Keratinocyte (primary cell): ENCODE measurements at regions not wholly inside any gene's neighbourhood (a gene's known extent, or its start where the extent isn't known, plus 50 kb on each side); places are given as distances from the start of the nearest gene placed in this dataset.

ENCODE experiments used
- DNase-seq: peaks from one replicate; pipeline ENCODE4 v3.0.0-alpha.2; 2011; ENCODE audit warnings: low read depth, missing footprints, low spot score
- FAIRE-seq: peaks from 2 replicates; lab custom pipeline; 2011; peaks lifted over from hg19 to GRCh38; lab: Jason Lieb, UNC
- H2AFZ ChIP-seq: 2 replicates; pipeline ENCODE4 v1.6.0; 2012; ENCODE audit warnings: low read length, control low read depth, inconsistent platforms; ENCODE audit not compliant: control insufficient read depth
- H3K27ac ChIP-seq: 2 replicates; pipeline ENCODE4 v1.5.1; 2011; ENCODE audit warnings: low read length; ENCODE audit not compliant: control insufficient read depth, insufficient read depth
- H3K27me3 ChIP-seq: 3 replicates; pipeline ENCODE4 v1.6.0; 2011; ENCODE audit warnings: low read length; ENCODE audit not compliant: control insufficient read depth, insufficient read depth; ENCODE audit errors: extremely low read depth
- H3K36me3 ChIP-seq, 2 experiments: 2 replicates in 1 of 2; 3 replicates in 1 of 2; pipeline ENCODE4 v1.5.1; 2011; ENCODE audit warnings: low read length in 2 of 2, mild to moderate bottlenecking in 1 of 2; ENCODE audit not compliant: control insufficient read depth in 2 of 2, insufficient read depth in 2 of 2; ENCODE audit errors: extremely low read depth in 1 of 2
- H3K4me1 ChIP-seq: 3 replicates; pipeline ENCODE4 v1.5.1; 2011; ENCODE audit warnings: low read length; ENCODE audit not compliant: control insufficient read depth, insufficient read depth; ENCODE audit errors: extremely low read depth
- H3K4me2 ChIP-seq: 3 replicates; pipeline ENCODE4 v1.6.0; 2011; ENCODE audit warnings: low read depth, low read length; ENCODE audit not compliant: control insufficient read depth, insufficient read depth; ENCODE audit errors: extremely low read depth
- H3K4me3 ChIP-seq, 3 experiments: fragments of 200-600 bp in 1 of 3; sonication (generic) in 1 of 3; 2 replicates in 2 of 3; 3 replicates in 1 of 3; pipeline ENCODE4 v1.5.1; 2011 to 2016; ENCODE audit warnings: low read length in 3 of 3, mild to moderate bottlenecking in 3 of 3, control low read depth in 2 of 3, inconsistent platforms in 1 of 3, low read depth in 1 of 3, mixed read lengths in 1 of 3, mixed run types in 1 of 3, moderate library complexity in 1 of 3; ENCODE audit not compliant: control insufficient read depth in 2 of 3, insufficient read depth in 2 of 3; ENCODE audit errors: extremely low read depth in 1 of 3
- H3K79me2 ChIP-seq: 2 replicates; pipeline ENCODE4 v1.6.0; 2012; ENCODE audit warnings: low read length; ENCODE audit not compliant: control insufficient read depth, insufficient read depth
- H3K9ac ChIP-seq: 3 replicates; pipeline ENCODE4 v1.6.0; 2011; ENCODE audit warnings: low read length; ENCODE audit not compliant: control insufficient read depth, insufficient read depth; ENCODE audit errors: extremely low read depth
- H3K9me1 ChIP-seq: 3 replicates; pipeline ENCODE4 v1.6.0; 2011; ENCODE audit warnings: low read length; ENCODE audit not compliant: control insufficient read depth, insufficient read depth; ENCODE audit errors: extremely low read depth
- H3K9me3 ChIP-seq: 2 replicates; pipeline ENCODE4 v1.5.1; 2012; ENCODE audit warnings: low read depth, low read length; ENCODE audit not compliant: control insufficient read depth
- H4K20me1 ChIP-seq: 3 replicates; pipeline ENCODE4 v1.6.0; 2011; ENCODE audit warnings: low read length; ENCODE audit not compliant: control insufficient read depth, insufficient read depth; ENCODE audit errors: extremely low read depth
- EZH2 ChIP-seq: IDR thresholded peaks from one replicate; pipeline ENCODE4 v1.6.1; 2012; ENCODE audit warnings: inconsistent platforms, mild to moderate bottlenecking, low read length, moderate library complexity
- dilution Hi-C: fragments of 300-500 bp; cut with MboI; formaldehyde crosslinking; loops from one replicate; pipeline ENCODE4 v1.7.0; 2020; ENCODE audit warnings: low sequenced_read_pairs; ENCODE audit not compliant: extremely low pct_ligation_motif_present
- TF ChIP-seq, protein P1 (sequence below), 3 experiments: IDR thresholded peaks in 1 of 3; conservative IDR thresholded peaks in 1 of 3; optimal IDR thresholded peaks in 1 of 3; 2 replicates in 2 of 3; 3 replicates in 1 of 3; pipeline versions ENCODE3 to v1.5.1; 2011; ENCODE audit warnings: low read length in 3 of 3, mild to moderate bottlenecking in 3 of 3, moderate library complexity in 2 of 3, control low read depth in 1 of 3, inconsistent platforms in 1 of 3; ENCODE audit not compliant: insufficient read depth in 2 of 3; ENCODE audit errors: extremely low read depth in 1 of 3

DNA sequence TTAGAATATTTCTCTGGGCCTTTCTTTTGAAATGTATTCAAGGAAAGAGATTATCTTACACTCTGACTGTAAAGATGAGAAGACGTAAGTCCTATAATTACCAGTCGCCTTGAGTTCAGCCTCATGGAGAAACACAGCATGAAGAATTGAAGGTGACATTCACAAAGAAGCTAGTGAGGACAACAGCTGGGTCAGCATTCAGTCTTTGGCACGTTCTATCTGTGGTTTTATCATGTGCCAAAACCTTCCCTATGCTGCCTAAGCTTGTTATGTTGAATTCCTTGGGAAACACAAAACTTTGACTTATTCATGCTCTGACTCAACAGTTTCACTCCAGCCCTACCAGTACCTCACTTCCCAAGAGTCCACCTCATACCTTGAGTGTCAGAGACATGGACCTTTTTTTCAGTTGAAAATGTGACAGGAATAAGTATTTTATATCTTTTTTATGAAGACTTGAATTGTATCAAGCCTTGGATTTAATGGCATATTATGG is 198.8 kb upstream of the KIRREL3 start:
- Histone ChIP-seq H3K4me3 (no peak overlapping the region), H3K4me2 (no peak overlapping the region), H3K27me3 (no peaks in the 10 kb centered on the region), H3K9me1 (no peaks in the 10 kb centered on the region), H3K9ac (no peak overlapping the region), H2AFZ (no peak overlapping the region), H3K9me3 (no peaks in the 10 kb centered on the region), H4K20me1 (no peaks in the 10 kb centered on the region), H3K79me2 (no peaks in the 10 kb centered on the region), H3K4me1 (peaks cover 9% of the 10 kb centered on the region), H3K36me3 (no peaks in the 10 kb centered on the region), H3K27ac (peak overlapping the region; percentile 28)
- DNase-seq (peak; percentile 15), FAIRE-seq (peak; percentile 66)
- no peak for TF ChIP-seq EZH2
- TF ChIP-seq, protein P1, sequence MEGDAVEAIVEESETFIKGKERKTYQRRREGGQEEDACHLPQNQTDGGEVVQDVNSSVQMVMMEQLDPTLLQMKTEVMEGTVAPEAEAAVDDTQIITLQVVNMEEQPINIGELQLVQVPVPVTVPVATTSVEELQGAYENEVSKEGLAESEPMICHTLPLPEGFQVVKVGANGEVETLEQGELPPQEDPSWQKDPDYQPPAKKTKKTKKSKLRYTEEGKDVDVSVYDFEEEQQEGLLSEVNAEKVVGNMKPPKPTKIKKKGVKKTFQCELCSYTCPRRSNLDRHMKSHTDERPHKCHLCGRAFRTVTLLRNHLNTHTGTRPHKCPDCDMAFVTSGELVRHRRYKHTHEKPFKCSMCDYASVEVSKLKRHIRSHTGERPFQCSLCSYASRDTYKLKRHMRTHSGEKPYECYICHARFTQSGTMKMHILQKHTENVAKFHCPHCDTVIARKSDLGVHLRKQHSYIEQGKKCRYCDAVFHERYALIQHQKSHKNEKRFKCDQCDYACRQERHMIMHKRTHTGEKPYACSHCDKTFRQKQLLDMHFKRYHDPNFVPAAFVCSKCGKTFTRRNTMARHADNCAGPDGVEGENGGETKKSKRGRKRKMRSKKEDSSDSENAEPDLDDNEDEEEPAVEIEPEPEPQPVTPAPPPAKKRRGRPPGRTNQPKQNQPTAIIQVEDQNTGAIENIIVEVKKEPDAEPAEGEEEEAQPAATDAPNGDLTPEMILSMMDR (optimal IDR thresholded peaks at IDR 0.05 in 1 of 3, IDR thresholded peaks at IDR 0.05 in 1 of 3, conservative IDR thresholded peaks at IDR 0.05 in 1 of 3; ENCODE audit: extremely low read depth in 1 of 3, insufficient read depth in 2 of 3, low read length in 3 of 3): no peak
- dilution Hi-C loops: no loop called here

DNA sequence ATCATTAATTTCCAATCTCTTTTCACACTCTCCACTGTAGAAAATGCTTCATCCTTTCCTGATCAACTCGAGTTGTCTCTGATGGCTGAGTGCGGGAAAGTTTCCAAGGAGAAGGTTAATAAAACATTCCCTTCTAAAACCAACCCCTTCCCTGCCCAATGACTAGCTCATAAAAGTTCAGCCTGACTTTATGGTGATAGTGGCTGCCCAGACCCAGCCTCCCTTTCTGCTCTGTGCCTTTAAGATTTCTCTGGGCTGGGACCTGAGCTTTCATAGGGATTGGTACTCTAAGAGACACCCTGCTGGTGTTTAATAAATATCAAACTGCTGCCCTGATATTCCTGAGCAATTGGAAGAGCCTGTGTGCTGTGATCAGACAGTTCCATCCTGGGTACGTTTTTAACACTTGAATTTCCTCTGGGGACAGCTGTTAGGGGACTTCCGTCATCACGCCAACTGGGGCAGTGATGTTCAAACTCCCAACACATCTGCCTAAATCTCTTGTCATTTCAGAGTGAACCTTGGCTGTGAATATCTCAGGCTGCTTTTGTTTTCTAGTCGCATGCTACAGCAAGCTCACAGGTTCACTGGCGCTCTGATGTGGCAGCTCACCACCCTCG is 195.0 kb upstream of the KIRREL3 start:
- Histone ChIP-seq H3K9me1 (no peaks in the 10 kb centered on the region), H2AFZ (no peak overlapping the region), H3K9ac (no peak overlapping the region), H3K4me1 (peaks cover 9% of the 10 kb centered on the region), H3K4me2 (no peak overlapping the region), H3K27me3 (no peaks in the 10 kb centered on the region), H3K9me3 (no peaks in the 10 kb centered on the region), H3K27ac (no peak overlapping the region), H3K36me3 (no peaks in the 10 kb centered on the region), H3K79me2 (no peaks in the 10 kb centered on the region), H3K4me3 (no peak overlapping the region), H4K20me1 (no peaks in the 10 kb centered on the region)
- dilution Hi-C loops: no loop called here
- no peak for FAIRE-seq
- DNase-seq: no peak
- TF ChIP-seq EZH2: no peak
- TF ChIP-seq, protein P1 (optimal IDR thresholded peaks at IDR 0.05 in 1 of 3, IDR thresholded peaks at IDR 0.05 in 1 of 3, conservative IDR thresholded peaks at IDR 0.05 in 1 of 3; ENCODE audit: extremely low read depth in 1 of 3, insufficient read depth in 2 of 3, low read length in 3 of 3): no peak
